ENCODE measurements at regions not wholly inside any gene's neighbourhood (a gene's known extent, or its start where the extent isn't known, plus 50 kb on each side); places are given as distances from the start of the nearest gene placed in this dataset.
"Not testable (repeated sequence)": the region's sequence is repeated elsewhere in the genome, so short reads cannot be mapped to it uniquely, and the experiment has no call there.

GRCh38 chr7:96562458-96562857 lies 147.2 kb downstream of the SEM1 start:
- Histone ChIP-seq H3K9ac (ENCODE audit: low read depth in 1 of 3, low read length in 3 of 3) (no peak overlapping the region), H3K36me3 (ENCODE audit: control insufficient read depth in 3 of 3, insufficient read depth in 3 of 3, low read length in 3 of 3) (no peaks in the 10 kb centered on the region), H3K27ac (ENCODE audit: low read depth, low read length) (no peak overlapping the region), H3K4me1 (ENCODE audit: control insufficient read depth in 3 of 3, insufficient read depth in 3 of 3, low read length in 3 of 3) (no peaks in the 10 kb centered on the region), H3K9me3 (ENCODE audit: control insufficient read depth in 3 of 3, low read length in 3 of 3) (no peaks in the 10 kb centered on the region), H3K27me3 (ENCODE audit: control insufficient read depth in 3 of 3, insufficient read depth in 3 of 3, low read length in 3 of 3) (no peaks in the 10 kb centered on the region), H3K4me3 (ENCODE audit: low read length in 3 of 3) (no peak overlapping the region)

DNA sequence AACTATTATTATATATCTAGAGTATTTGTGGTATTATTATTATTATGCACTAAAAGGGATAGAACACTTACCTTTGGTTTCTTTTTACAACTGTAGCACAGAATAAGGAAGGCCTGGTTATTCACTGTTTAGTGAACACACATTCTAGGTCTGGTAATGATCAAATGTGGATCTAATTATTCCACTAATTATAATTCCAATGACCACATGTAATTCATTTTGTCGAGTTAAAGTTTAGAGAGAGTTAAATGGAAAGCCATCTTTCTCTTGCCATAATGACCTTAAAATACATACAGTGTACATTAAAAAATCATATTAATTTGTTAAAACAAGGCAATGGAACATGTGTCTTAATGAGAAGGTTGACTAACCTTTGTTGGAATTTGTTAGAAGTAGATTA lies 147.8 kb downstream of the SEM1 start:
- no peak overlapping the region for H3K9ac ChIP-seq (ENCODE audit: low read depth in 1 of 3, low read length in 3 of 3)
- H3K27me3 ChIP-seq (ENCODE audit: control insufficient read depth in 3 of 3, insufficient read depth in 3 of 3, low read length in 3 of 3), result no peaks in the 10 kb centered on the region
- no peaks in the 10 kb centered on the region for H3K36me3 ChIP-seq (ENCODE audit: control insufficient read depth in 3 of 3, insufficient read depth in 3 of 3, low read length in 3 of 3)
- no peaks in the 10 kb centered on the region for H3K9me3 ChIP-seq (ENCODE audit: control insufficient read depth in 3 of 3, low read length in 3 of 3)
- no peak overlapping the region for H3K4me3 ChIP-seq (ENCODE audit: low read length in 3 of 3)
- H3K27ac ChIP-seq (ENCODE audit: low read depth, low read length), result no peak overlapping the region
- H3K4me1 ChIP-seq (ENCODE audit: control insufficient read depth in 3 of 3, insufficient read depth in 3 of 3, low read length in 3 of 3), result no peaks in the 10 kb centered on the region

DNA sequence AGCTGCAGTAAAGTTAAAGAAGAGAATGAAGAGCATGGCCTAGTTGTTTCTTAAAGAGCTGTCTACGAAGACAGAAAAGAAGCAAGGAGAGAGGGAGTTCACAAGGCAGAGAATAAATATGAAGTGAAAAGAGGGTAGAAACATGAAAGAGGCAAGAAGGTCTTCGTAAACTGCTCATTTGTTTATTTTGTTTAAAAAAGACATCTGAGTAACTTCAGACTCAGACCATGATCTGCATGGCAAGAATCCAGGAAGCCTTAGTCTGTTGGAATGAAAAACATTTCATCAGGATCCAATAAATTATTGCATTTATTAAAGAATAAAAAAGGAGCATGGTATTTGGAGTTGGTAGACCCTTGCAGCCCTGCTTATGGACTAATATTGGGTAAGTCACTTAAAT lies 151.1 kb downstream of the SEM1 start:
- no peaks in the 10 kb centered on the region for H3K36me3 ChIP-seq (ENCODE audit: control insufficient read depth in 3 of 3, insufficient read depth in 3 of 3, low read length in 3 of 3)
- H3K9ac ChIP-seq (ENCODE audit: low read depth in 1 of 3, low read length in 3 of 3), result no peak overlapping the region
- H3K4me3 ChIP-seq (ENCODE audit: low read length in 3 of 3), result no peak overlapping the region
- H3K4me1 ChIP-seq (ENCODE audit: control insufficient read depth in 3 of 3, insufficient read depth in 3 of 3, low read length in 3 of 3), result no peaks in the 10 kb centered on the region
- H3K27ac ChIP-seq (ENCODE audit: low read depth, low read length), result no peak overlapping the region
- no peaks in the 10 kb centered on the region for H3K27me3 ChIP-seq (ENCODE audit: control insufficient read depth in 3 of 3, insufficient read depth in 3 of 3, low read length in 3 of 3)
- H3K9me3 ChIP-seq (ENCODE audit: control insufficient read depth in 3 of 3, low read length in 3 of 3), result no peaks in the 10 kb centered on the region

GRCh38 chr7:96558093-96558492 lies 151.6 kb downstream of the SEM1 start:
- Histone ChIP-seq H3K36me3 (ENCODE audit: control insufficient read depth in 3 of 3, insufficient read depth in 3 of 3, low read length in 3 of 3) (no peaks in the 10 kb centered on the region), H3K9me3 (ENCODE audit: control insufficient read depth in 3 of 3, low read length in 3 of 3) (no peaks in the 10 kb centered on the region), H3K9ac (ENCODE audit: low read depth in 1 of 3, low read length in 3 of 3) (no peak overlapping the region), H3K4me3 (ENCODE audit: low read length in 3 of 3) (no peak overlapping the region), H3K27ac (ENCODE audit: low read depth, low read length) (no peak overlapping the region), H3K27me3 (ENCODE audit: control insufficient read depth in 3 of 3, insufficient read depth in 3 of 3, low read length in 3 of 3) (no peaks in the 10 kb centered on the region), H3K4me1 (ENCODE audit: control insufficient read depth in 3 of 3, insufficient read depth in 3 of 3, low read length in 3 of 3) (no peaks in the 10 kb centered on the region)

GRCh38 chr7:96557598-96557997 lies 152.0 kb downstream of the SEM1 start:
- not testable (repeated sequence) for H3K4me3 ChIP-seq (ENCODE audit: low read length in 3 of 3); H3K9me3 ChIP-seq (ENCODE audit: control insufficient read depth in 3 of 3, low read length in 3 of 3); H3K27me3 ChIP-seq (ENCODE audit: control insufficient read depth in 3 of 3, insufficient read depth in 3 of 3, low read length in 3 of 3); H3K36me3 ChIP-seq (ENCODE audit: control insufficient read depth in 3 of 3, insufficient read depth in 3 of 3, low read length in 3 of 3); H3K9ac ChIP-seq (ENCODE audit: low read depth in 1 of 3, low read length in 3 of 3); H3K27ac ChIP-seq (ENCODE audit: low read depth, low read length); H3K4me1 ChIP-seq (ENCODE audit: control insufficient read depth in 3 of 3, insufficient read depth in 3 of 3, low read length in 3 of 3)

DNA sequence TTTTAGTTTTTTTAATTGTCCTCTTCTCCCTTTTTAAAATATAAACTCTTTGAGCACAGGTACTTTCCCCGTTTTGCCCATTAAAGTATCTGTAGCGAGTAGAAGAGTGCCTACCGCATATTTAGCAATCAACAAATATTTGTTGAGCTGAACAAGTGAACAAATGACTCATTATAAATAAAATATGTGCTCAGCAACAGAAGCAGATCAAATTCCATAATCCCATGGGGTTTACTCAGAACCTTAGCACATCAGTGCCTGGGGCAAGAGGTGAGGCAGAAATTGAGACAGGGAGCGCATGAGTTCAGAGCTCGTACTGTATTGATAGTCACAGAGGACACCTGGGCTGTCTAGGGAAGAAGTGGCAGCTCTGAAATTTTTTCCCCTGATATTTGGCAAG lies 161.0 kb downstream of the SEM1 start:
- Histone ChIP-seq H3K4me1 (ENCODE audit: control insufficient read depth in 3 of 3, insufficient read depth in 3 of 3, low read length in 3 of 3) (no peaks in the 10 kb centered on the region), H3K36me3 (ENCODE audit: control insufficient read depth in 3 of 3, insufficient read depth in 3 of 3, low read length in 3 of 3) (no peaks in the 10 kb centered on the region), H3K27ac (ENCODE audit: low read depth, low read length) (no peak overlapping the region), H3K9ac (ENCODE audit: low read depth in 1 of 3, low read length in 3 of 3) (no peak overlapping the region), H3K9me3 (ENCODE audit: control insufficient read depth in 3 of 3, low read length in 3 of 3) (no peaks in the 10 kb centered on the region), H3K27me3 (ENCODE audit: control insufficient read depth in 3 of 3, insufficient read depth in 3 of 3, low read length in 3 of 3) (no peaks in the 10 kb centered on the region), H3K4me3 (ENCODE audit: low read length in 3 of 3) (no peak overlapping the region)

GRCh38 chr7:96547371-96547811 lies 162.3 kb downstream of the SEM1 start:
- Histone ChIP-seq H3K27me3 (ENCODE audit: control insufficient read depth in 3 of 3, insufficient read depth in 3 of 3, low read length in 3 of 3) (no peaks in the 10 kb centered on the region), H3K27ac (ENCODE audit: low read depth, low read length) (no peak overlapping the region), H3K36me3 (ENCODE audit: control insufficient read depth in 3 of 3, insufficient read depth in 3 of 3, low read length in 3 of 3) (no peaks in the 10 kb centered on the region), H3K4me3 (ENCODE audit: low read length in 3 of 3) (no peak overlapping the region), H3K9me3 (ENCODE audit: control insufficient read depth in 3 of 3, low read length in 3 of 3) (no peaks in the 10 kb centered on the region), H3K4me1 (ENCODE audit: control insufficient read depth in 3 of 3, insufficient read depth in 3 of 3, low read length in 3 of 3) (no peaks in the 10 kb centered on the region), H3K9ac (ENCODE audit: low read depth in 1 of 3, low read length in 3 of 3) (no peak overlapping the region)

- Histone ChIP-seq H3K36me3 (ENCODE audit: control insufficient read depth in 3 of 3, insufficient read depth in 3 of 3, low read length in 3 of 3) (no peaks in the 10 kb centered on the region), H3K27ac (ENCODE audit: low read depth, low read length) (no peak overlapping the region), H3K4me3 (ENCODE audit: low read length in 3 of 3) (no peak overlapping the region), H3K4me1 (ENCODE audit: control insufficient read depth in 3 of 3, insufficient read depth in 3 of 3, low read length in 3 of 3) (no peaks in the 10 kb centered on the region), H3K9ac (ENCODE audit: low read depth in 1 of 3, low read length in 3 of 3) (no peak overlapping the region), H3K27me3 (ENCODE audit: control insufficient read depth in 3 of 3, insufficient read depth in 3 of 3, low read length in 3 of 3) (no peaks in the 10 kb centered on the region), H3K9me3 (ENCODE audit: control insufficient read depth in 3 of 3, low read length in 3 of 3) (no peaks in the 10 kb centered on the region)
Observed at GRCh38 chr7:96546426-96546825, 163.2 kb downstream of the SEM1 start.

DNA sequence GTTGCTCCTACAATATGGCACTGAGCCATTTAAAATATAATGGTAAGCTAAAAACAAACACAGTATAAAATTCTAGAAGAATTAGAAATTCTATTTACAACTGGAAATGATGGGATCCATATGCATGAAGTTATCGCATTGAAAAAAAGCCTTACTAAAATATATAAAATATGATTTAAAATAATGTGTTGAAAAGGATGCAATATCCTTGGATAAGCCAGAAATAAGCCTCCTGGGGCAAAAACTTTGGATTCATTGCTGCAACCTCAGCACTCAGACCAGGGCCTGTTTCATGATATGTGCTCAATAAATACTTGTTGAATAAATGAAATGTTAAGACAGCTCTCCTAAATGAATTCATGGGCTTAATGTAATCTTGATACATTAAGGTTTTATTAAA lies 170.2 kb downstream of the SEM1 start:
- H3K9ac ChIP-seq (ENCODE audit: low read depth in 1 of 3, low read length in 3 of 3), result no peak overlapping the region
- H3K4me1 ChIP-seq (ENCODE audit: control insufficient read depth in 3 of 3, insufficient read depth in 3 of 3, low read length in 3 of 3), result no peaks in the 10 kb centered on the region
- H3K27me3 ChIP-seq (ENCODE audit: control insufficient read depth in 3 of 3, insufficient read depth in 3 of 3, low read length in 3 of 3), result no peaks in the 10 kb centered on the region
- H3K27ac ChIP-seq (ENCODE audit: low read depth, low read length), result no peak overlapping the region
- H3K36me3 ChIP-seq (ENCODE audit: control insufficient read depth in 3 of 3, insufficient read depth in 3 of 3, low read length in 3 of 3), result no peaks in the 10 kb centered on the region
- H3K9me3 ChIP-seq (ENCODE audit: control insufficient read depth in 3 of 3, low read length in 3 of 3), result peaks cover 0 to 4% (median 2%) of the 10 kb centered on the region in 3 donors
- no peak overlapping the region for H3K4me3 ChIP-seq (ENCODE audit: low read length in 3 of 3)

- Histone ChIP-seq H3K4me3 (ENCODE audit: low read length in 3 of 3) (no peak overlapping the region), H3K4me1 (ENCODE audit: control insufficient read depth in 3 of 3, insufficient read depth in 3 of 3, low read length in 3 of 3) (no peaks in the 10 kb centered on the region), H3K27ac (ENCODE audit: low read depth, low read length) (no peak overlapping the region), H3K9me3 (ENCODE audit: control insufficient read depth in 3 of 3, low read length in 3 of 3) (peaks cover 0 to 4% (median 2%) of the 10 kb centered on the region in 3 donors), H3K9ac (ENCODE audit: low read depth in 1 of 3, low read length in 3 of 3) (no peak overlapping the region), H3K36me3 (ENCODE audit: control insufficient read depth in 3 of 3, insufficient read depth in 3 of 3, low read length in 3 of 3) (no peaks in the 10 kb centered on the region), H3K27me3 (ENCODE audit: control insufficient read depth in 3 of 3, insufficient read depth in 3 of 3, low read length in 3 of 3) (no peaks in the 10 kb centered on the region)
Observed at GRCh38 chr7:96538632-96539031, 171.0 kb downstream of the SEM1 start.

- Histone ChIP-seq H3K27me3 (ENCODE audit: control insufficient read depth in 3 of 3, insufficient read depth in 3 of 3, low read length in 3 of 3) (no peaks in the 10 kb centered on the region), H3K9ac (ENCODE audit: low read depth in 1 of 3, low read length in 3 of 3) (no peak overlapping the region), H3K4me1 (ENCODE audit: control insufficient read depth in 3 of 3, insufficient read depth in 3 of 3, low read length in 3 of 3) (no peaks in the 10 kb centered on the region), H3K4me3 (ENCODE audit: low read length in 3 of 3) (no peak overlapping the region), H3K36me3 (ENCODE audit: control insufficient read depth in 3 of 3, insufficient read depth in 3 of 3, low read length in 3 of 3) (no peaks in the 10 kb centered on the region), H3K9me3 (ENCODE audit: control insufficient read depth in 3 of 3, low read length in 3 of 3) (peaks cover 0 to 4% (median 2%) of the 10 kb centered on the region in 3 donors), H3K27ac (ENCODE audit: low read depth, low read length) (no peak overlapping the region)
Observed at GRCh38 chr7:96534221-96534620, 175.4 kb downstream of the SEM1 start.

Data from skeletal muscle tissue (tissue), 3 donors.